GM19455 (cell line): ENCODE measurements at regions not wholly inside any gene's neighbourhood (a gene's known extent, or its start where the extent isn't known, plus 50 kb on each side); places are given as distances from the start of the nearest gene placed in this dataset.

ENCODE experiments used
- ATAC-seq: cut with Tn5 transposase; IDR thresholded peaks from one replicate; pipeline ENCODE4 v1.9.1; 2021; ENCODE audit not compliant: unreplicated experiment

DNA sequence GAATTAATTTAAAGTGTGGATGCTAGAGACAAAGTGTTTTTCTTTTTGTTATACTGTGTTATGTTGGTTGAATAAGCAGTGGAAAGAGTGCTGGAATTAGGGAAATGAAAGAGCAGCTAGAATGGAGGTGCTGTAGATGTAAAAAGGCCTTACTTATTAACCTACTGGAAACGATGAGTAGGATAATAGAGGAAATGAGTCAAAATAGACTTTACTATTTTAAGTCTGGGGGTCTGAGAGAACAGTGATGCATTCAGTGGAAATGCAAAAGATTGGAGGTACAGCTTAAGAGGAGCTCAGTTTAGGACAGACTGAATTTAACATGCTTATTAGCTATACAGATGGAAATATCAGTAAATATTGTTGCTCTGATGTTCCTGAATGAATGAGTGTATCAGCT is 674.0 kb downstream of the OTOL1 start:
- no peak for ATAC-seq

DNA sequence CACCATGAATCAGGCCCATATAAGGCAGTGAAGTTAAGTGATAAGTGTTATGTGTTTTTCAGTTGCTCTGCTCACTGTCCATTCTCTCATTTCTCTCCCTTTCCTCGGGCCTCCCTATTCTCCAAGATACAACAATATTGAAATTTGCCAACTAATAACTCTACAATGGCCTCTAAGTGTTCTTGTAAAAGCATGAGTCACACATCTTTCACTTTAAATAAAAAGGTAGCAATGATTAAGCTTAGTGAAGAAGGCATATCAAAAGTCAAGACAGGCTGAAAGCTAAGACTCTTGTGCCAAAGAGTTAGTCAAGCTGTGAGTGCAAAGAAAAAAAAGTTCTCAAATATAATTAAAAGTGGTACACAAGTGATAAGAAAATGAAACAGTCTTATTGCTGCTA is 675.4 kb downstream of the OTOL1 start:
- no peak for ATAC-seq

DNA sequence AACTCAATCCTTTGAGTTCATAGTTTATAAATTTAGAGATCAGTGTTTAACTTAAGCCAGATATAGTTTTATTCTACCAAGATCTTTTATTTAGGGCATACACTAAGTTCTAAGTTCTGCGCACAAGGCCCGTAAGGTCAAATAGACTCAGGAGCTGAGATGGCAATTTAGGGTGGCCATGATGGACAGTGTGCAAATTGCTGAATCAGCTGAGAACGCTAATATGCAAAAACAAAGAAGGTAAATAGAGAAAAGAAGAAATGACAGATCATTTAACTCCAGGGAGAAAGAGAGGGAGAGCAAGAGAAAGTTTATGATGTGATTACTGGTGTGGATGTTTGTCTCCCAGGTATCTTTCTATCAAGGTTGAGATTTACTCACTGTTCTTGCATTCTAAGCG is 678.5 kb downstream of the OTOL1 start:
- ATAC-seq = no peak

DNA sequence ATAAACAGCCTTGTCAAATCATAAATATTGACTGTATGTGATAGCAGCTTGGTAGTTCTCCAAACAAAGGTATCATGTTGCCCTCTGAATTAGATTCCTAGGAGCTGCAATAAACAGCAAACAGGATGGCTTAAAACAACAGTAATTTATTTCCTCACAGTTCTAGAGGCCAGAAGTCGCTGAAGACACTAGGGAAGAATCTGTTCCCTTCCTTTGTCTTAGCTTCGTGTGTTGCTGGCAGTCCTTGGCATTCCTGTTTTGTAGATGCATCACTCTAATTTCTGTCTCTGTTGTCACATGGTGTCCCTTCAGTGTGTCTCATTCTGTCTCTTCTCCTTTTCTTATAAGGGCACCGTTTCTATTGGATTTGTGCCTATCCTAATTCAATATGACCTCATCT is 679.3 kb downstream of the OTOL1 start:
- no peak for ATAC-seq

DNA sequence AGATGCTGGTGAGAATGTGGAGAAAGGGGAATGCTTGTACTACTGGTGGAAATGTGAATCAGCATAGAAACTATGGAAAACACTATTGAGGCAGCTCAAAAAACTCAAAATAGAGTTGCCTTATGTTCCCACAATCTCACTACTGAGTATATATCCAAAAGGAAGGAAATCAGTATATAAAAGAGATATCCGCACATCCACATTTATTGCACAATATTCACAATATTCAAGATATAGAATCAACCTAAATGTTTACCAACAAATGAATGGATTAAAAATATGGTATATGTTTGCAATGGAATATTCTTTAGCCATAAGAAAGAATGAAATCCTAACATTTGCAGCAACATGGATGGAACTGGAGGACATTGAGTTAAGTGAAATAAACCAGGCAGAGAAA is 686.8 kb downstream of the OTOL1 start:
- ATAC-seq = no peak

DNA sequence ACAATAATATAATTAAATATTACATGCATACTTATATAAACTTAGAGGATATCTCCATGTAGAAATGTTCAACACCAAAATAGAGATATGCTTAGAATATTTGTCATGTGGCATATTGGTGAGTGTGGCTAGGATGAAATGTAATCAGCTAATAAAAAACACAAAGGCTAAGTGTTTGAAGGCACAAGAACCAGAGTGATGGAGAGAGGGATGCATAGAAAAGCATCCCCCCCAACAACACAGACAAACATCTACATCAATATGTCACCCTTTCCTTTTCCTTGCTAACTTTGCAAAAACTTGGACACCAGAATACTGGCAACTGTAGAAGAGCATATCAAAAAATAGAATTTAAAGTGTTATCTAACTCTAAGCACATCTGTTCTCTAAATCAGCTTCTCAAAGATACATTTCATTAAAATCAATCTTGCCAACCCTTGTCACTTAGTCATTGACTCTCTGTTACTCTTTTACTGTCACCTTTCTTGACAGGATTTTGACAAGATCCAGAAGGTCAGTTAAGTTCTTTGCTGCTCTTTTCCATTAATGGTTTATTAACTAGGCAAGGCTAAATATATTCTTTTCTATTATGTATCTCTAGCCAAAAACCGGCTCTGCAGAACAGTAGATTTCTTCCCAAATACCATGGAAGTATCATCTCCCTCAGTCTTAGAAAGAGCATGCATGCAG is 695.9 kb downstream of the OTOL1 start:
- no peak for ATAC-seq

DNA sequence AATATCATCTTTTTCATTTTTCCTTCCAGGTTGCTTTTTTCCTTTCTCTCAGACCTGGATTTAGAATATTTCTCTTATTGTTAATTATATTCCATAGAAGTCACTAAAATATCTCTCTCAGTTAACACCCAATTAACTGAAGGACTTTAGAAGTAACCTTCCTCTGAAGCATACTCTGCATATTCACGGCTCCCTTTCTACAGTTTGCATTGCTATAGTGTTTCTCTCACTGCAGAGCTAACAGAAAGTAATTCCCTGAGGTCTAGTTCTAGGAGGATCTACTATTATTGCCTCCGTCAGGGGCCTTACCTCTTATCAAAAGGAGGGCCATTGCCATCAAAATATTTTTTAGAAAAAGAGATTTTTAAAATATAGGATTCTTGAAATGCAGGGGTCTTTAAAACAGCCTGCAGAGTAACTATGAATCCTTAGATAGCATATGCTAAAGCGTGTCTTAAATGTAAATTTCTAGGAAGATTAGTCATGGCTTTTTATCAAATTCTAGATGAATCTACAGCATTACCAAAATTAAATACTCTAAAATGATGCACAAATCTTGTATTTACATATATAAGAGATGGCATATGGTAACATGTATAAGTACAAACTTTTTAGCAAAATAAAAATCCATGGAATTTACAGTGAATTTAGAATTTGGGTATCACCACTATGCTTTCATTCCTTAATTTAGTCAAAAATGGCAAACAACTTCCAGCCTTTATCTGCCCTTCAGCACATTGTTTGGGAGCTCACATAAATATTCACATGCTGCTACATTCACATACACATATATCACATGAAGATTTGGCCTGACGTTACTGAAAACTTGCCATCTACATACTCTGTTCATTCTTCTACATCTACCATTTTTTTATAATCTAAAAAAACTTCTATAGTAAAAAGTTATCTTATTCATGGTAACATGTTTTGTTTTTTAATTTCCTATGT is 696.8 kb downstream of the OTOL1 start:
- ATAC-seq = no peak

DNA sequence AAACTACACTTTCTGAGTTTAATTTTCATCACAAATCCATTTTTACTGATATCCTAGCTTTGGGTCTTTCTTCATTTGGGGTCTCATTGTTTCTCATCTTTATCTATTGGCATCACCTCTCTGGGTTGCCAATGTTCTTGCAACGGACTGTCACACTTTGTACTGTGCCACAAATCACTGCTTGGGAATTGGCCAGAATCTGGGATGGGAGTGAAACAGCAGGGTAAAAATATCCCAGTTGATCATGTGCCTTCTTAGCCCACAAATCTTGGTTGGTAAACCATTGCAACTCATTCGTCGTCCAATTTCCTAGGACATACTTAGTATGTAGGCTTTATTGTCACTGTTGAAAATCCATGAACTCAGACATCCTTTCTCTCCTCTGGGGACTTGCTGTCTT is 698.5 kb downstream of the OTOL1 start:
- ATAC-seq = no peak

DNA sequence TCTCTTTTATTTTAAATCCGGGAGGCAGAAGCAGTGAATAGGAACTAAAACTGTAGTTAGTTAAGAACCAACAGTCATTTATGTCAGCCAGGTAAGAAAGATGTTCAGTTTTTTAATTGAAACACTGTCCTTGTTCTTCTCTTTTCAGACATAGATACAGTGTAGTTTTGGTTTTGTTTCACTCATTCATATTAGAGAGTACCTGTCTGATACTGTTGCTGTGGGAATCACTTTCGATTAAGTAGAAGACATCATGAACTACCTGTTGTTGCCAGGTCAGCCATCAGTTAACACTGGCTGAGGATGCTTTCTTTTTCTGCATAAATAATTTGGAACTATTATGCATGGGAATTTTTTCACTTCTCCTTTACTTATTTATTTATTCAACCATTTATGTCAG is 700.4 kb downstream of the OTOL1 start:
- no peak for ATAC-seq

DNA sequence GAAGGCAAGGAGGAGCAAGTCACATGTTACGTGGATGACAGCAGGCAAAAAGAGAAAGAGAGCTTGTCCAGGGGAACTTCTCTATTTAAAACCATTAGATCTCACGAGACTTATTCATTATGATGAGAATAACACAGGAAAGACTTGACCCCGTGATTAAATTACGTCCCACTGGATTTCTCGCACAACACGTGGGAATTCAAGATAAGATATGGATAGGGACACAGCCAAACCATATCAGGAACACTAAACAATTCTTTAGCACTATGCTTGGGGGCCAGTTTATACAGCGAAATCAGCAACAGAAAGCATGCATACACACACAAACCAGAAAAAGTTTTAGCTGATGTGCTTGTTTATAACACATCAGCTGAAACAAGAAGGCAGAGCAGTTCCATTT is 704.2 kb downstream of the OTOL1 start:
- no peak for ATAC-seq

DNA sequence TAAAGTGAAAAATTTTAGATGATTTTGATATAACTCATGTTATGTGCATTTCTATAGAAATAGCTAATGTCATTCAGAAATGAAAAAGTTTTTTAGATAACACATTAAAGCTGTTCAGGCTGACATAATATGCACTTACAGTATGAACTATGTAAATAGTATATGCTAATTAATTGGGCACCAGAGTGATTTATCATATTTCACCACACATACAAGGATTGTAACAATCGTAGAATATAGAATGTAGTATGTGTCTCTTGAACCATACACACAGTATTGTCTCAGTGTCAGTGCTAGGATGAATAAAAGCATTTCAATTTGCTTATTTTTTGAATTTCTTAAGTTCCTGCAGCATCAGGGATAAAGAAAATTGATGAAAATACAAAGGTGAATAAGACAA is 710.0 kb downstream of the OTOL1 start:
- ATAC-seq = no peak

DNA sequence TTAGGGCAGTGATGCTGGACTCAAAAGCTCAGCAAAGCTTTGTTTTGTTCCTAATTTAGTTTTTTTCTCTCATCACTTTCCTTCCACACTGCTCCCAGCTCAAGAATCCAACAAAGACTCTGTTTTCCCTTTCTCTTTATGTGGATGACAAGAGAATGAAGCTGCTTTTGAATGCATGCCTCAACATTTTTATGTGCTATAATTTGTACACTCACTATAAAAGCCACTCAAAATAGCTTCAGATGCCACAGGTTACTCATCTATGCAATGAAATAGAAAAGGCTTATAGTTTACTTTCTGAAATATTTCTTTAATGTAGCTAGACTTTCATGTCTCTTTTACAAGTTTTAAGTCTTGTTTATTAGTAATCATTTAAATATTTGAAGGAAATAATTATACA is 714.9 kb downstream of the OTOL1 start:
- ATAC-seq = no peak

DNA sequence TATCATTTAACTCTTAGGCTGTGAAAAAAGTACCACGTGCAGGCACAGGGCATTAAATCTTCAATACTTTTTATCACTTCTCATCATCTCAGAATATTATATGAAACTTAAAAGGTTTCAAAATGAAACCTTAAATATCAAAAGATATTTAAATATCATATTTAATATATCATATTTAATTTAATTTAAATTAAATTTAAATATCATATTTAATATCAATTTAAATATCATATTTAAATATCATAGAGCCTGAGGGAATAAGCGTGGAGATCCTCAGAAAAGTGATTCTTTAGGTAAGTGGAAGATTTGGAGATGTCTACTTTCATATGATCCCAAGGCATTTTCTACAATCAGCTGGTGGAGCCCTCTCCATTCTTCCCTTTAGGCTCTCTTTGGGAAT is 716.6 kb downstream of the OTOL1 start:
- ATAC-seq = no peak

DNA sequence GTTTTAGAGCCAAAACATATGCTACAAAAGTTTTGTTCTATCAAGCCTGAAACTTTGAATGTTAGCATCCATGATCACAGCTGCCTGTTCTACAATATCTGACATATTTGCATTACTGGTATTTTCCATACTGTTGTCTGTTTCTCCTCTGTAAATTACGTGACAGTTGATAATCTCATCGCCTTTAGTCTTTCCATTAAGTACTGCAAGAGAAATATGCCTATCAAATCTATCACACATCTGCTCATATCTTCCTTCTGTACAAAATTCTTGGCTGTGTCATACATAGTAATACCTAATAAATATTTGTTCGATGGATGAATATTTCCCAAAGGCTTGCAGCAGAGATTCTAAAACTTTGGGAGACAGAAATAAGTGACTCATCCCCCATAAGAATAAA is 717.3 kb downstream of the OTOL1 start:
- ATAC-seq = no peak

DNA sequence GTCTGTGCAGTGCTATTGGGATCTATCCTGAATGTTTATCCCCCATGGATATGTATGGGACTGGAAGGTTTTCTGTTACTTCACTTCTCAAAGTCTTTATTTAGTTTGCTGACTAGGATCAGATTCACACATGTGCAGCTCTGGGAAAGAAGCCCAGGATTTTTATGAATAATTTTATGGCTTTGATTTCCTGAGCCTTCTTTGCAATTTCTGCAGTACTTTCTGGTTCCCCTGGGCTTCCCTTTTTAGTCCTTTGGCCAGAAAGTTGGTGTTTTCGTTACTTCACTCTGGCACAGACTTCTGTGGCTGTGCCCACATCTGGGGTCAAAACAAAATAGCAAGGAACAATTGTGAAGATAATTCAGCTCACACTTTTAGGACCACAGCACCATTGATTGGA is 721.0 kb downstream of the OTOL1 start:
- no peak for ATAC-seq

DNA sequence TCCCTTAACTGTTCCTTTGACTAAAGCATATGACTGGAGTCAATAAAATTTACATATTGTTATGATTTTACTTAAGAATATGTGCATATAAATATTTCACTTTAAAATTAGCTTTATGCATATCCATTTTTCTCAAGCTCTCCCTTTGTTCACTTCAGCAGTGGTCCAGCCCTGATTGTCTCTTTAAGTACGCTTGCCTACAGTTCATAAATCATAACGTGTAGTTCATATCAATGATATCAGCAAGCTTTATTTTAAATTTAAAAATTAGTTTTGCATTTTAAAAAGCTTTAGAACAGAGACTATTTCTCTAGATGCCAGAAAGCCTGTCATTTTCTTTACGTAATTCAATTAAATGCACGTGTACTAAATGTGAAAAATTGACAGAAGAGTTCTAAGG is 721.9 kb downstream of the OTOL1 start:
- ATAC-seq = no peak

DNA sequence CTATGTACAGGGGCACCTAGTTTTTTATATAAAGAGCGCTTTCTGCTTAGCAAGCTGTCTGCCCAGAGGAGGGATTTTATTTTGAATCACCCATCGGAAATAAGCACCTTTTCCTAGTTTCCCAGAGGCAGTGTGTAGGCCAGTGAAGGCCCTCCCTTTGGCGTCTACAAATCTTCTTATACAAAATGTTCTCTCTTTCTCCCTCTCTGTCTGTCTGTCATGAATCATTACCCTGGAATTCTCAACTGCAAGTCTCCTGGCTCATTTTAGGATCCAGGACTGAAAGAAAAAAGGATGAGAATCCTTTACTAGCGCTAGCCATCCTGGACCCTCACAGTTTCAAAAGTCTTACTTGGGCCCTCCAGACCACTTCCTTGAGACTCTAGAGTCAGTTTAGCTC is 728.1 kb downstream of the OTOL1 start:
- no peak for ATAC-seq

DNA sequence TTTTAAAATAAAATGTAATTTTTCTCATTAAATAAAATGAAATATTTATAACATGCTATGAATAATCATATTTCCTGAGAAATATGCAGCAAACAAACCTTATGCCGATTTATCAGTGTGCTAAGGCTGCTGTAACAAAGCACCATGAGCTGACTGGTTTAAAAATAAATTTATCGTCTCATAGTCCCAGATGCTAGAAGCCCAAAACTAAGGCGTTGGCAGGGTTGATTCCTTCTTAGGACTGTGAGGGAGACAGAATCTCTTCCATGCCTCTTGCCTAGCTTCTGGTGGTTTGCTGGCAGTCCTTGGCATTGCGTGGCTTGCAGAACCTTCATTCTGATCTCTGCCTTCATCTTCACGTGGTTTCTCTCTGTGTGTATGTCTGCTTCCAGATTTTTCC is 740.3 kb downstream of the OTOL1 start:
- no peak for ATAC-seq

DNA sequence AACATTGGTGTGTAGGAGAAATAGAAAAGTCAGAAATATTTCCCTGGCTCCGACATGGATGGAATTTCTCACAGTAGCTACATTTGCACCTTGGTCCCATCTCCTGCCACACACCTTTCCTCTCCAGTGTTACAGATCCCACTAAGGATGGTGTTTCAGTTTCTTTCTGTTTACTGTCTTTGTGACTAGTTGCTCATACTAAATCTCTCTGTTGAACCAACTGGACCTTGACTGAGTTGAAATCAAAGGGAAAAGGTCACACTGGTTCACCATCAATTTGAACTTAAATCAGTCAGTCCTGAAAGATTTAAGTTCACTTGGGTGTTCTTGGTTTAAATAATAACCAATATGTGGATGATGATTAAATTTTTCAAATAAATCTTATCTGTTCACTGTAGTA is 754.2 kb downstream of the OTOL1 start:
- ATAC-seq = no peak

DNA sequence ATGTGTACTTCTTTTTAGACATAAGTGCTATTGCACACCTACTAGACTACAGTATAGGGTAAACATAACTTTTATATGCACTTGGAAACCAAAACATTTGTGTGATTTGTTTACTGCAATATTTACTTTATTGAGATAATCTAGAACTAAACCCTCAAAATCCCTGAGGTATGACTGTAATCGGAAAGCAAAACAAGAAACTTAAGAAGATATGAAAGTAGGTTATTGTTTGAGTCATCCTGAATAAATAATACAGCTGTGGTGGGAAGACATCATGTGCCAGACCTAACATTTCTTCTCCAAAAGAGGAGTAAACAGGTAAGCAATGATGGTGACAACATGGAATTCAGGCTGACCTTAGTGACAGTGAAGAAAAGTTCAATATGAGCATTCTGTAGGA is 765.5 kb downstream of the OTOL1 start:
- no peak for ATAC-seq

DNA sequence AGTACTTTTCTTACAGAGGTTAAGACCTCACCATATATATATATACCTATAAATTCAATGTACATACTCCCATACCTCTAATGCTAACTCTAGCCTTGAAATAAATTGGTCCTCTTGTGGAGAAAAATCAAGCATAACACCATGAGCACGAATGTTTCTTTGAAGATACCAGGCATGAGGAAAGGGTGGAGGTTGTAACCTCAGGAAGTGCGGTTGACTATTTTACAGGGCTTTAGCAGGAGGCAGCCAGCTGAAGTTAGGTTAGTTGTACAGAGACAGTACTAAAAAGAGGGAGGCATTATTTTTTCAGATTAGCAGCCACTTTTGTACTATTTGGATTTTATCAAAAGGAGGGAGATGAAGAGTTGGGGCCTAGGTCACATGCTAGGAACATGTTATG is 767.0 kb downstream of the OTOL1 start:
- ATAC-seq = no peak

DNA sequence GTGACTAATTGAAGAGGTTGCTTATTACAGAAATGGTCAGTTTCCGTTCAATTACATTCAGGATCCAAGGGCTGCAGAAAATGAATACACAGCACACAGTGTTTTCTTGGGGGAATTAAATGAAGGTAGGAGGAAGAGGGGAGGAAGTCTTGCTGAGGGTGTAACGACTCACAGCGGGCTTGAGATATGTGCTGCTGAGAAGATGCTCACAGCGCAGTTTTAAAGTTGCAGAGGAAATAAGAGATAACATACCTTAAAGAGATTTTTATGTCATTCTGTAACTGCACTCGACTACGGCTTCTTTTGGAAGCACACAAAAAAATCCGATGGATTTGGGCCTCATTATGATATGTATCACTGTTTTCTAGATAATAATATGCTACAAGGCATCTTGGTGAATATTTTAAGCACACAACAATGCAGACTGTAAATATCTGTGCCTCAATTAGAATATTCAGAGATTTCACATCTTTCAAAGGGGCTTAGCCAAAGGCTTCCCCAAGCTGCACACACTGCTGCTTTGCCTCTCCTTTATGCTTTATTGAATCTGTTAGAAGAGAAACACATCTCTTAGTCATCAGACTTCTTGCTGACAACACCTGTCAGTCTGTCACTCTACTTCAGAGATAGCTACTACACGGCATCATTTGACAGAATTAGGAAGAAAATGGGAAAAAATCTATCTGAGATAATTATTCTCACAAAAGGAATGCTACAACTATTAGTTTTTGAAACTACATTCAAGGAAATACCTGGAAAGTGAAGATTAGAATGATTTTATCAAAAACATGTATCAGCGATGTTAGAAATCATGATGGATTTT is 773.2 kb downstream of the OTOL1 start:
- ATAC-seq = no peak
